ENCODE measurements at regions not wholly inside any gene's neighbourhood (a gene's known extent, or its start where the extent isn't known, plus 50 kb on each side); places are given as distances from the start of the nearest gene placed in this dataset.
"Not testable (repeated sequence)": the region's sequence is repeated elsewhere in the genome, so short reads cannot be mapped to it uniquely, and the experiment has no call there.

GRCh38 chr2:89876878-89877277 is 1185.4 kb downstream of the RPIA start:
- not testable (repeated sequence) for DNase-seq

GRCh38 chr2:89882880-89883279 is 1191.4 kb downstream of the RPIA start:
- DNase-seq, result not testable (repeated sequence)

GRCh38 chr2:89883624-89884023 is 1192.2 kb downstream of the RPIA start:
- DNase-seq, result not testable (repeated sequence)

- DNase-seq, result not testable (repeated sequence)
Observed at GRCh38 chr2:89885071-89885470, 1193.6 kb downstream of the RPIA start.

GRCh38 chr2:89888693-89889092 is 1197.2 kb downstream of the RPIA start:
- not testable (repeated sequence) for DNase-seq

- DNase-seq, result not testable (repeated sequence)
Observed at GRCh38 chr2:89890185-89890773, 1198.8 kb downstream of the RPIA start.

- not testable (repeated sequence) for DNase-seq
Observed at GRCh38 chr2:89894988-89895387, 1203.5 kb downstream of the RPIA start.

- DNase-seq, result not testable (repeated sequence)
Observed at GRCh38 chr2:89895629-89896028, 1204.2 kb downstream of the RPIA start.

GRCh38 chr2:89927018-89927417 is 1235.5 kb downstream of the RPIA start:
- DNase-seq, result not testable (repeated sequence)

GRCh38 chr2:89935436-89935835 is 1244.0 kb downstream of the RPIA start:
- not testable (repeated sequence) for DNase-seq

GRCh38 chr2:89936011-89936410 is 1244.5 kb downstream of the RPIA start:
- not testable (repeated sequence) for DNase-seq

- DNase-seq, result not testable (repeated sequence)
Observed at GRCh38 chr2:89936559-89936958, 1245.1 kb downstream of the RPIA start.

- not testable (repeated sequence) for DNase-seq
Observed at GRCh38 chr2:89938756-89939155, 1247.3 kb downstream of the RPIA start.

- DNase-seq, result not testable (repeated sequence)
Observed at GRCh38 chr2:89944267-89944666, 1252.8 kb downstream of the RPIA start.

GRCh38 chr2:89945004-89945616 is 1253.6 kb downstream of the RPIA start:
- not testable (repeated sequence) for DNase-seq

GRCh38 chr2:89947208-89947815 is 1255.8 kb downstream of the RPIA start:
- DNase-seq, result not testable (repeated sequence)

- DNase-seq, result not testable (repeated sequence)
Observed at GRCh38 chr2:89948102-89948501, 1256.6 kb downstream of the RPIA start.

GRCh38 chr2:89950807-89951206 is 1259.3 kb downstream of the RPIA start:
- not testable (repeated sequence) for DNase-seq

- DNase-seq, result not testable (repeated sequence)
Observed at GRCh38 chr2:89957236-89957635, 1265.8 kb downstream of the RPIA start.

- not testable (repeated sequence) for DNase-seq
Observed at GRCh38 chr2:89959729-89960378, 1268.4 kb downstream of the RPIA start.

- not testable (repeated sequence) for DNase-seq
Observed at GRCh38 chr2:89960570-89960969, 1269.1 kb downstream of the RPIA start.

GRCh38 chr2:89968567-89968966 is 1277.1 kb downstream of the RPIA start:
- DNase-seq, result not testable (repeated sequence)

GRCh38 chr2:89969190-89969589 is 1277.7 kb downstream of the RPIA start:
- not testable (repeated sequence) for DNase-seq

Measured in activated CD4-positive, alpha-beta T cell treated with anti-CD3 and anti-CD28 coated beads for 4 hours (primary cell).